ENCODE measurements at regions not wholly inside any gene's neighbourhood (a gene's known extent, or its start where the extent isn't known, plus 50 kb on each side); places are given as distances from the start of the nearest gene placed in this dataset.

DNA sequence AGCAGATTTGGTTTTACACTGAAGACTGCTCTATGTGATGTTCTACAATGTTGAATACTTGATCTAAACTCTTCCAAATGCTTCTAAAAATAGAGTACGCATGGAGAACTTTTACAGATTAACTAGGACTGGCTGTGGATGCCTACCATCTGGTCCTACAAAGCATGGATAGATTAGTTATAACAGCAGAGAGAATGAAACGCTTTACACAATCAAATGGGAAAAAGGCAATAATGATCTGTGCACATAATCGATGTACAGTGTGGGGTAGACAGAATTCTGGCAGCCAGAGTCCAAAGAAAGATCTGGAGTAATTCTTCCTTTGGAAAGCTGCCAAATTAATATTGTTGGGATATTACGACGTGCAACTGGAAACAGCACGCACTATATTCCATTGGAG, 1885.5 kb upstream of the PRR20A start:
- TF ChIP-seq, protein P1, sequence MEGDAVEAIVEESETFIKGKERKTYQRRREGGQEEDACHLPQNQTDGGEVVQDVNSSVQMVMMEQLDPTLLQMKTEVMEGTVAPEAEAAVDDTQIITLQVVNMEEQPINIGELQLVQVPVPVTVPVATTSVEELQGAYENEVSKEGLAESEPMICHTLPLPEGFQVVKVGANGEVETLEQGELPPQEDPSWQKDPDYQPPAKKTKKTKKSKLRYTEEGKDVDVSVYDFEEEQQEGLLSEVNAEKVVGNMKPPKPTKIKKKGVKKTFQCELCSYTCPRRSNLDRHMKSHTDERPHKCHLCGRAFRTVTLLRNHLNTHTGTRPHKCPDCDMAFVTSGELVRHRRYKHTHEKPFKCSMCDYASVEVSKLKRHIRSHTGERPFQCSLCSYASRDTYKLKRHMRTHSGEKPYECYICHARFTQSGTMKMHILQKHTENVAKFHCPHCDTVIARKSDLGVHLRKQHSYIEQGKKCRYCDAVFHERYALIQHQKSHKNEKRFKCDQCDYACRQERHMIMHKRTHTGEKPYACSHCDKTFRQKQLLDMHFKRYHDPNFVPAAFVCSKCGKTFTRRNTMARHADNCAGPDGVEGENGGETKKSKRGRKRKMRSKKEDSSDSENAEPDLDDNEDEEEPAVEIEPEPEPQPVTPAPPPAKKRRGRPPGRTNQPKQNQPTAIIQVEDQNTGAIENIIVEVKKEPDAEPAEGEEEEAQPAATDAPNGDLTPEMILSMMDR (conservative IDR thresholded peaks at IDR 0.05; ENCODE audit: low read depth, low read length) = no peak
- DNase-seq (ENCODE audit: low read depth) = no peak
- H3K4me3 ChIP-seq (ENCODE audit: low read depth, low read length) = no peak overlapping the region

DNA sequence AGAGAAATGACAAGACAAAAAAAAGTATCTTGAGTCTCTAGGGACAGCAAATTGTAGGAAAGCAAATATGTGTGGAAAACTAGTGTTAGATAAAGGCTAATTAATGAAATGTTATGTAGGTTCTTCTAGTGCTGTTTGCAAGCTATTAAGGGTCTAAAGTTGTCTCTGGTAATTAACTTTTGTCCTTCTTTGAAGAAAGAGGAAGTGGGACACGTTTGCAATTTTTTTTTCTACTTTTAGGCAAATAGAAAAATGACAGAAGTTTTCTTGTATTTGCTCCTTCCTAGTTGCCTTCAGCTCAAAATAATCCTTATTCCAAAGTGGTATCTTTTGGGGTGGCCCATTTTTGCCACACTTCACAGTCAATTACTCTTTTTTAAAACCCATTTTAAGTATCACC, 1877.7 kb upstream of the PRR20A start:
- no peak for DNase-seq (ENCODE audit: low read depth)
- TF ChIP-seq, protein P1 (conservative IDR thresholded peaks at IDR 0.05; ENCODE audit: low read depth, low read length) = no peak
- H3K4me3 ChIP-seq (ENCODE audit: low read depth, low read length) = no peak overlapping the region

DNA sequence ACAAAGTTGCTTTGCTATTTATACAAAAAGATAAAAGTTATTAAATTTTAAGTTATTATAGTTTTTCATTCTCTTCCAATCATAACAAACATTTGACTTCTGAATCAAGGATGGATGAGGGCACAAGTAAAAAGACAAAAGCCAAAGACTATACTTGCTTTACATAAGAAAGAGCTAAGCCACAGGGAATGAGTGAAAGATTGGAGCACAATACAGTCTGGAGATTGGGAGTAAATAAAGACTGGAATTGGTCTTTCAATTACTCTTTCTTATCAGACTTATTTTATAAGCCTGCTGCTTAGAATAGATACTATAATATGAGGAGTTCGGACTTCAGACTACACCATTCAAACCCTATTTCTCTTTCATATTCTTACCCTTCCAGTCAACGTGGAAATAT, 1874.1 kb upstream of the PRR20A start:
- TF ChIP-seq, protein P1 (conservative IDR thresholded peaks at IDR 0.05; ENCODE audit: low read depth, low read length) = no peak
- DNase-seq (ENCODE audit: low read depth) = no peak
- H3K4me3 ChIP-seq (ENCODE audit: low read depth, low read length) = no peak overlapping the region

DNA sequence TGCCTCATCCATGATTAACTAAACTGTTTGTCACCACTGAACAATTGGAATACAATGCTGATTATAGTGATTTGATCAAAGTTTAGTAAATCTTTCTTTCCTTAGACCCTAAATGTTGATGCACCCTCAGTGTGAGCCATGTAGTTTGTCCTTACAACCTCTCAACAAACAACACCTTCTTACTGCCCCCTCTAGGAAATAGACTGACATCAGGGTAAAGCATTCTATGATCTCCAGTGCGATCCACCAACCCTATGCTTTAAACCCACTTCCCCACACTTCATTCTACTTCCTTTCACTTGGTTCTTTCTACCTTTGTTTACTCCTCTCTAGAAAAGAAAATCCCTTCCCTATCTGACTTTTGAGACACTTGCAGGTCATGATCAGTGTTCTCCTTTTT, 1842.5 kb upstream of the PRR20A start:
- no peak for DNase-seq (ENCODE audit: low read depth)
- TF ChIP-seq, protein P1 (conservative IDR thresholded peaks at IDR 0.05; ENCODE audit: low read depth, low read length) = no peak
- no peak overlapping the region for H3K4me3 ChIP-seq (ENCODE audit: low read depth, low read length)

DNA sequence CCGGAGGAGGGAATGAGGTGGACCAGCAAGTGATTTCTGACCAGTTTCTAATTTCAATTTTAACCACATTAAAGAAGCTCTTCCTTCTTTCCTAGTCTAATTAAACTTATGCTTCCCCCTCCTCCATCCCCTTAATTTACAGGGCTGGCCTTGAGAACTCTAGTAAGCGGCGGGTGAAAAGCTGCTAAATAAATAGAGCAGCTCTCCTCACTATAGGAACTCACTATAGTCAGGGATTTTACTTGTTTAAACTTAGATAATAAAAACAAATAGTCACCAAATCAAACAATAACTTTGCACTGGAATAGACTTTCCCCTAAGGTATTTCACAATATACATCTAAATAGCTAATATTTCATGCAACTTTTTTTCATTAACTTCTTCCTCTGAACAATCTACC, 1838.2 kb upstream of the PRR20A start:
- TF ChIP-seq, protein P1 (conservative IDR thresholded peaks at IDR 0.05; ENCODE audit: low read depth, low read length) = no peak

DNA sequence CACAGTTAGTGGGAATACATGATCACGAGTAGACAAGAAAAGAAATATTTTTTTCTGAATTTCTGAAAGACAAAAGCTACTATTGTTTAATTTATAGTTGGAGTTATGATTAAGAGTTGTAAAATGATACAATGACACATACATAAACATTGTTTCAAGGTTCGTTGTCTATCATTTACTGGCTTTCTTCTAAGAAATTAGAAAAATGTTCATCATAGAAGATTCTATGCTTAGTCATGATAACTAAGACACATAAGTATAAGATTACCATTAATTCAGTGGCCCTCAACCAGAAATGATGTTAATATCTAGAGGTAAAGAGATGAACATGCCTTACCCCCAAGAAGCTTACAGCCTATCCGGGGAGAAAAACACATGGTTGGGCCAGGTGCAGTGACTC, 1832.8 kb upstream of the PRR20A start:
- no peak overlapping the region for H3K4me3 ChIP-seq (ENCODE audit: low read depth, low read length)
- no peak for DNase-seq (ENCODE audit: low read depth)
- TF ChIP-seq, protein P1 (conservative IDR thresholded peaks at IDR 0.05; ENCODE audit: low read depth, low read length) = no peak

More for the DNA sequence above, 1838.2 kb upstream of the PRR20A start:
- H3K4me3 ChIP-seq (ENCODE audit: low read depth, low read length) = no peak overlapping the region
- no peak for DNase-seq (ENCODE audit: low read depth)

DNA sequence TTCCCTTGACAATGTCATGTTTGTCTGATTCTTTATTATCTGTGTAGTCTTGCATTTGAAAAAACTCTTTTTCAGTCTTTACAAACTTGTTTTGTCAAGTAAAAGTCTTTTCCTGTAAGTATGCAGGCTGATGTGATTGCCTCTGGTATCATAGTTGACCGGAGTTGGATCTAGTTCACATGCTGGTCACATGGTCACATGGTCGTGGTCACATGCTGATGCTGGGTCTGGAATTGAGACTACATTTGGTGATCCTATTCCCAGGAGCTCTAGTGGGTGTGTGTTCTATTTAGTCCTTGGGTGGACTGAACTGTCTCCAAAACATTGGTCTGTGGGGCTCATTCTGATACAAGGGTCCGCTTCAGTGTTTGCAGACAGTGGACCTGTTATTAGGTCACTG, 1798.8 kb upstream of the PRR20A start:
- DNase-seq (ENCODE audit: low read depth) = no peak
- no peak overlapping the region for H3K4me3 ChIP-seq (ENCODE audit: low read depth, low read length)
- TF ChIP-seq, protein P1 (conservative IDR thresholded peaks at IDR 0.05; ENCODE audit: low read depth, low read length) = no peak
